ENCODE measurements at regions not wholly inside any gene's neighbourhood (a gene's known extent, or its start where the extent isn't known, plus 50 kb on each side); places are given as distances from the start of the nearest gene placed in this dataset.

DNA sequence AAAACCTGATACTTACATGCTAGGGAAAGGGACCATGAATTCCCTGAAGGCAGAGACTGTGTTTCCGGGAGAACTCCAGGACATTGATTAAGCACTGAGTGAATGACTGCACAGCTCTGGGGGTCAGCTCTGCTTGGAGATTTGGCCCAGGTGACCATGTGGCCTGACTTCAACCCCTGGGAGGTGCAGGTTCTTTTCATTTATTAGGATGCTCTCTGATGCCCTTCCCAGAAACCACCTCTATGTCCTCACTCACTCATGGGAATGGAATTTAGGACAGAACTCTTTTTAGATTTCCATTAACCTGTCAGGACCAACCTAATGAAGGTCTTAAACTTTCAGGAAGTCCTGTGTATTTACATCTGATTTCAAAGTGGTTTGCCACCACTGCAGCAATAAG is 393.3 kb upstream of the ARGLU1 start:
- no peak for DNase-seq (ENCODE audit: low spot score)
- in situ Hi-C loops (cut with HindIII; ENCODE audit: low sequenced_read_pairs), result no loop called here

DNA sequence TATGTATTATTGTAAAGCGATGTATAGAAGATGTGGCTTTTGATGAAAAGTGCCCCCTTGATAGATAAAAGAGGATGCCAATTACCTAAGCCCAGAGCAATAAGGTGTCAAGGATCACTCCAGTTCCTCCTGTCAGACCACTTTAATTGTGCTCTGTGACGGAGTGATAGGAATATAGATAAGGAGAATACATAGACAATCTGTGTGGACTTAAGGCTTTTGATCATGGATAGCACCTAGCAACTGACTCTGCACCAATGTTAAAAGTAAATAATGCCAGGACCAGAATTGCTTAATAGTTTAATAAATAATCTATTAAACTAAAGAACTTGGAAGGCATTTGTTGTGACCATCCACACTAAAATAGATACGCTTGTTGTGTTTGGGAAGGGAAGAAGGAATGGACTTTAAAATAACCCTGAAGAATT is 390.7 kb upstream of the ARGLU1 start:
- in situ Hi-C loops (cut with HindIII; ENCODE audit: low sequenced_read_pairs), result no loop called here

DNA sequence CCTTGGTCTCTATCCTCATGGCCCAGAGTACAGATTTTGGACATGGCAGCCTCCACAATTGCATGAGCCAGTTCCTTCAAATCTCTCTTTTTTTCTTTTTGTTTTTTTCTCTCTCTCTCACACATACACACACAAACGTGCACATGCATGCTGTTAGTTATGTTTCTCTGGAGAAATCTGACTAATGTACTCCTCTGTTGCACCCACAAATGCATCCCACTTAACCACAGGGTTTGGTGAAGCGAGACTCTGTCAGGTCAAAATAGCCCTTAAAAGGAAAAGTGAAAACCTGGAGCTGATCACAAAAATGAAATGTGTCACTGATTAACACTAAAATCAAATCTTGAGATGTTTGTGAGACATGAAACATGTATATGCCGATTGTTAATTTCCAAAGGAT is 374.6 kb upstream of the ARGLU1 start:
- in situ Hi-C loops (cut with HindIII; ENCODE audit: low sequenced_read_pairs), result no loop called here
- DNase-seq (ENCODE audit: low spot score), result no peak

More for the DNA sequence above, 390.7 kb upstream of the ARGLU1 start:
- DNase-seq (ENCODE audit: low spot score), result no peak

DNA sequence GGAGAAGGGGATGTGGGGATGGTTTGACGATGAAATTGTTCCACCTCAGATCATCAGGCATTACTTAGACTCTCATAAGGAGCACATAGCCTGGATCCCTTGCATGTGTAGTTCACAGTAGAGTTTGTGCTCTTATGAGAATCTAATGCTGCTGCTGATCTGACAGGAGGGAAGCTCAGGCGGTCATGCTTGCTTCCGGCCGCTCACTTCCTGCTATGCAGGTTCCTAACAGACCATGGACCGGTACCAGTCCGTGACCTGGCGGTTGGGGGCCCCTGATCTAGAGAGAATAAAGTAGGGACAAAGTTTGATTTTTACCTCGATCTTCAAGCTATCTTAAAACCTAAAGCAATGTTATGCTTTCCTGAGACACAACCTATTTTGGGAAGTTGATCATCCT is 373.8 kb upstream of the ARGLU1 start:
- in situ Hi-C loops (cut with HindIII; ENCODE audit: low sequenced_read_pairs), result no loop called here
- DNase-seq (ENCODE audit: low spot score), result no peak

DNA sequence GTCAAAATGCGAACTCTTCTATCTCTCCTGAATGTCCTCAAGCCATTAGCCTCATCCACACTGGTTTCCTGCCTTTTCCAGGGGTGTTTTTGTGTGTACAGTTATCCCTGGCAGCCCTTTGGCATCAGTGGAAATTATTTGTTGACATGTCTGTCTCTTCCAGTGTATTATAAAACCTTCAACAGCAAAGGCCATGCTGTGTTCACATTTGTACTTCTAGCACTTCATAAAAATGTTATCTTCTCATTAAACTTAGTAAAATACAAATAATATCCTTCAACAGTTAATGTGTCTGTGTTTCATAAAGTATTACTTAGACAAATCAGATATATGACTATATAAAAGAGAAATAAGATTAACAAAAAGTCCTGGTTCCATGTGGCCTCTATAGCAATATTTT is 359.5 kb upstream of the ARGLU1 start:
- in situ Hi-C loops (cut with HindIII; ENCODE audit: low sequenced_read_pairs), result no loop called here

DNA sequence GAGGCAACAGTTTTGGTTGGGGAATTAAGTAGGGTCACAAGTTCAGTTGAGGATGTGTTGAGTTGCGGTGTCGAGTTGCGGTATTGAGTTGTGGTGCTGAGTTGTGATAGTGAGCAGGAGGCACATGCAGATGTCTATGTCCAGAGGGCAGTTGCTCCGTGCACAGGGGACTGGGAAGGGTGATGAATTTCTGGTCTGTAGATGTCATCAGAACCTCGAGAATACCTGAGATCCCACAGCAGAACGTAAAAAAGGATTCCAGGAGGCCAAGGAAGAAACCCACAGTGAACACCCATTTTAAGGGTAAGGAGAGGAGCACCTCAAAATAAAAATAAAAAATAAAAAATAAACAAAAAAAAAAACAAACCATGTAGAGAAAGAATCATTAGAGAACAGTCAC is 354.4 kb upstream of the ARGLU1 start:
- DNase-seq (ENCODE audit: low spot score), result no peak
- in situ Hi-C loops (cut with HindIII; ENCODE audit: low sequenced_read_pairs), result no loop called here

More for the DNA sequence above, 359.5 kb upstream of the ARGLU1 start:
- no peak for DNase-seq (ENCODE audit: low spot score)

DNA sequence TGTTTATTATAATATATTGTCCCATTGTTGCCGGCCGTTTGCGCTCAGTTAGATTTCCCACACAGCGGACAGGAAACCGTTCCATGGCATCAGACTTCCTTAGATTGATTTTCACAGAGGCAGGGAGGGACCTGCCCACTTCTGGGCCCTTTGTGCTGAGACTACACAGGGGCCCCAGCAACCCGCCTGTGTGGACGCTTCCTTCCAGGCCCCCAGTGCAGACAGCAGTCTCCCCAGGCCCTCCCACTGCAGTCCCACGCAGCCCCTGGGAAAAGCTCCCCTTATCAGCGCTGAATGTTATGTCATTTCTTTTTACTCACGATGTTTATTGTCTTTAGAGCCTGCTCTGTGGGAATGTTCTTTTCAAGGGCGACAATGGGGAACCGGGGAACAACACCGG is 351.7 kb upstream of the ARGLU1 start:
- in situ Hi-C loops (cut with HindIII; ENCODE audit: low sequenced_read_pairs), result no loop called here
- no peak for DNase-seq (ENCODE audit: low spot score)

DNA sequence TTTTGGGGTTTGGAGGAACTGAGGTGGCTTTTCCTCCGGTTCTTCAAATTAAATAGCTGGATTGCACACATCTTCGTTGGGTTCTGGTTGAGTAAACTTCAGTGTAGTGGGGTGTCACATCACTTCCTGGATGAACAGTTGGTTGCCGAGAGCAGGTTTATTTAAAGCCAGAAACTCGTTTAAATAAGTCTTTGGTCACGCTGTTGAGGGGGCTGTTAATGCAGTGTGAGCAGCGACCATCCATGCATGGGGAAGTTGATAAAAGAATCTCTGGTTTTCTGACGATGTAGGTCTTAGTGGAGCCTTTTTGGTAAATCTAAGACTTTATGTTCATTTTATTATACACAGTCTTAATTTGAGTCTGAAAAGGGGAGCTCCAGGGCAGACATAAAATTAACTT is 351.2 kb upstream of the ARGLU1 start:
- DNase-seq (ENCODE audit: low spot score), result no peak
- in situ Hi-C loops (cut with HindIII; ENCODE audit: low sequenced_read_pairs), result no loop called here

DNA sequence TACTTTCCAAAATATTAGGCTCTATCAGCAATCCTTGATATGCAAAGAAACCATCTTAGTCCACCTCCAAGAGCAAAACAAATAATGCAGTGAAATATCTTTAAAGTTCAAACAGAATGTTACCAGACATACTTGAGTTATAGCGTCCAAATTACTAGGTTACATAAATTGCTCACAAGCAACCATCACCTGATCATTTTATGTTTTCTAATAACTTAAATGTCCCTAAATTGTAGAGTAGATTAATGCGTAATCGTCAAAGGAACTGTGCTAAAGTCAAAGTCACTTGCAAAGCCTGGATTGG is 350.6 kb upstream of the ARGLU1 start:
- in situ Hi-C loops (cut with HindIII; ENCODE audit: low sequenced_read_pairs), result no loop called here
- no peak for DNase-seq (ENCODE audit: low spot score)

DNA sequence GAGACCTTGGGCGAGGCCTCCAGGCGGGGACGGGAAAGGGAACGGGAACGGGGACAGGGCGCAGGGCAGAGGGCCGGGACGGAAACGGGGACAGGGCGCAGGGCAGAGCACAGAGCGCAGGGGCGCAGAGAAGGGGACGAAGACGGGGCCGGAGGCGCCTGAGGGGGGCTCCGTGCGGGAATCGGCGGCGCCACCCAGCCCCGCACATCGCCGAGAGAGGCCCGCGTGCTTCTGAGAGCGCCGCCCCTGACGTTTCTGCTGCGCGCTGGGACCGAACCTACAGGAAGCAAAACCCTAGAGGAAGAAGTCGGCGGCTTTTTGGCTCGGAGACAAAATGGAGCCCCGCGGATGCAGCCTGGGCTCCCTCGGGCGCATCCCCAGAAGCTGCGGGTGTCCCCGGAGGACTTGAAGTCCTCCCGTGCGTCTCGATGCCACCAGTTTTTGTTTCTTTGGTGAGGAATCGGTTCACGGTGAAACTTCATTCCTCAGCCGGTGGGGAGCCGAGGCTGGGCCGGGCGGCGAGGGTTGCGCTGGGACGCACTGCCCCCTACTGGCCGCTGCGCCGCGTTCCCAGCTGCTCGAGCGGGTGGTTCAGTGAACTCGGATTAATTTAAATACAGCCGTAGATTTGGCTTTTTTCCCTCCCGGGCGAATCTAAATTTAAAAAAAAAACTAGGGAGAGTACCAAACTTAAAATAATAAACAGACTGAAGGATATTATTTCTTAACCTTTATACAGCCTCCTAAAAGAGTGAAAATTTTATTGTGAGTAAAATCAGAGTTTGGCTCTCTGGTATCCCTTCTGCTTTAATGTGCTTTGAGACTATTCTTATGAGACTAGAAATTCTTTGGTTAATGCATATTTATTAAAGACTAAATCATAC is 350.0 kb upstream of the ARGLU1 start:
- peak; percentile 45 for DNase-seq (ENCODE audit: low spot score)
- in situ Hi-C loops (cut with HindIII; ENCODE audit: low sequenced_read_pairs), result no loop called here

DNA sequence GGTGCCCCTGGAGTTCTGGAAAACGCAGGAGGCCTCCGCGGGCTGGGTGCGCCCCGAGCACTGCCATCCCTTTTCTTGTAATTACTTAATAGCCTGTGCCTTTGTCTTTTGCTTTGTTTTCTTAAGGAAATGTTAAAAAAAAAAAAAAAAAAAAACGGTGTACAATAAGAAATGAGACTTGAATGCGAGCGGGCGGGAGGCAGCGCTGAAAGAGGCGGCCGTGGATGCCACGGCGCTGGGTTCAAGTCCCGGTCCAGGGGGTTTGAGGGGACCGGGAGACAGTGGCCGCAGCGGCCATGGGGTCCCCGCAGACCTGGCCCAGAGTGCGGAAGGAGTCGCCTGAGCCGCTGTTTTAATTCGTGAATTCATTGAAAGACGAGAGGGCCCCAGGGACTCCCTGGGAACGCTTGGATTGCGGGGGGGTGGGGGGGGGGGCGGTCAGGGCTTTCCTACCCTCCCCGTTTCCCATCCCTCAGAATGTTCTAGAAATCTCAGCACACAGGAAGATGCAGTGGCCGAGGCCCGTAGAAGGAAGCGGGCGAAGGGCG is 349.2 kb upstream of the ARGLU1 start:
- in situ Hi-C loops (cut with HindIII; ENCODE audit: low sequenced_read_pairs), result no loop called here
- no peak for DNase-seq (ENCODE audit: low spot score)

DNA sequence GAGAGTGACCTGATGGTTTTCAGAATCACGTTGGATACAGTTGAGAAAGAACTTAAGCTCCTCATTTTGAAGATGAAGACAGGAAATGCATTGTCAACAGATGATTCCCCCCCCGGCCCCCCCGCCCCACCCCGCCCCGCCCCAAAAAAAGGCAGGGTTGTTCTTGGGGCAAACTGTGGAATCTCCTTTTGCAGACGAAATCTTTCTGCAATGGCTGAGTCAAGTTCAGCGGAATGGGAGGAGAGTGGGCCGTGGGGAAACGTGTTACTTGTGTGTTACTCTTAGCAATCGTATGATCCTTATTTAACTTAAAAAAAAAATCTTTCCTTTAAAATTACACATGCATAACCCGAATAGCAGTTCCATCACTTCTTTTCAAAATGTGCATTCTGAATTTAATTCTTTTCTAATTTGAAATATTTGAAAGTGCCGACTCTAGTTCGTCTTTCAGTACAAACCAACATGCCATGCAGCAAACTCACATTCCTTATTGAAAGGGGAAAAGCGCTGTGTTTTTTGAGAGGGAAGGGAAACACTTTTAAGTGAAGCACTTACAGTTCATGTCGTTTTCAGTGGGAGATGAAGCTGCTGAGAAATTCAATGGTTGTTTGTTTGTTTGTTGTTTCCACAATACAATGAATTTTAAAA is 348.5 kb upstream of the ARGLU1 start:
- DNase-seq (ENCODE audit: low spot score), result no peak
- in situ Hi-C loops (cut with HindIII; ENCODE audit: low sequenced_read_pairs), result no loop called here

DNA sequence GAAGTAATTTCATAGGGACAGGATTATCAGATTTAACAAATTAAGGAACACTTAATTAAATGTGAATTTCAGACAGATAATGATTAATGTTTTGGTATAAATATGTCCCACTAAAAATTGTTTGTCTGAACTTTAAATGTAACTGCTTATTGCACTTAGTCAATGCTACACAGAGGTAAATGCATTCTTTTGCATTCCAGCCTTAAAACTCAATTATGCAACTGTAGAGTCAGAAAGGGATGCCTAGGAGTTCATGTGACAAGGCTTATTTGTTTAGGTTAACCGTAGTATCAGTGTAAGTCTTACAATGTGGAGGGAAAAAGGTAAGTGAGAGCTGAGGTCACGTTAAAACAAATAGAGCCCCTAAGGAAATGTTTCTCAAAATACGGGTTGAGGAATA is 347.2 kb upstream of the ARGLU1 start:
- in situ Hi-C loops (cut with HindIII; ENCODE audit: low sequenced_read_pairs), result no loop called here
- no peak for DNase-seq (ENCODE audit: low spot score)

DNA sequence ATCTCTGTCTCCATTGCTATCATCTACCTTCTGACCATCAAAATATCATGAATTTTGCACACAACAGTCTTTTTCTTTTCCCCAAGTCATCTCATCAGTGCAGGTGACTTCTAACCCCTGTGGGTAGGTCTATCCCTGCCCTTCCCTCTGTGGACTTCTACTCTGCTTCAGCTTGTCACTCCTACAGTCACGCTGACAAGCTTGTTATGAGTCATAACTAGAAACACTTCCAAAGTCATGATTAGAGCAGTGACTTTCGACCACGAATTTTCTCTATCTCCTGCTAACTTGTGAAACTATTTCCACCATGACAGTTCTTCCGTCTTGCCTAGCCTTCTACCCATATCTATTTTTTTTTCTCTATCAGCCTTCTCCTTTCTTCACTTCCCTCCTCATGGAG is 343.7 kb upstream of the ARGLU1 start:
- in situ Hi-C loops (cut with HindIII; ENCODE audit: low sequenced_read_pairs), result no loop called here
- no peak for DNase-seq (ENCODE audit: low spot score)

DNA sequence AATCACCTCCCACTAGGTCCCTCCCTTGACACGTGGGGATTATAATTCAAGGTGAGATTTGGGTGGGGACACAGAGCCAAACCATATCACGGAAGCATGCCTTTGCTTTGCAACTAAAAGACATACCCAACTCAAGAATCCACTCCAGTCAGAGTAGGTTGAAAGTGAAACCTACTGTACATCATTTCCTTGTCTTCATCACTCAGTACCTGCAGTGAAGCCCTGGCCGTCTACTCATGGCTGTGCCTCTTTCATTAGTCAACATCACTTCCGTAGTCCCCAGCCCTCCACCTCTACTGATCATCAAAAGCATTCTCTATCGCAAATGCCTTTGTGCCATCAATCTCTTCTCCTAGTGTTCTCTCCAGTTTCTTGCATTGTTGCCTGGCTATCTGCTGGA is 343.1 kb upstream of the ARGLU1 start:
- in situ Hi-C loops (cut with HindIII; ENCODE audit: low sequenced_read_pairs), result no loop called here
- DNase-seq (ENCODE audit: low spot score), result no peak

DNA sequence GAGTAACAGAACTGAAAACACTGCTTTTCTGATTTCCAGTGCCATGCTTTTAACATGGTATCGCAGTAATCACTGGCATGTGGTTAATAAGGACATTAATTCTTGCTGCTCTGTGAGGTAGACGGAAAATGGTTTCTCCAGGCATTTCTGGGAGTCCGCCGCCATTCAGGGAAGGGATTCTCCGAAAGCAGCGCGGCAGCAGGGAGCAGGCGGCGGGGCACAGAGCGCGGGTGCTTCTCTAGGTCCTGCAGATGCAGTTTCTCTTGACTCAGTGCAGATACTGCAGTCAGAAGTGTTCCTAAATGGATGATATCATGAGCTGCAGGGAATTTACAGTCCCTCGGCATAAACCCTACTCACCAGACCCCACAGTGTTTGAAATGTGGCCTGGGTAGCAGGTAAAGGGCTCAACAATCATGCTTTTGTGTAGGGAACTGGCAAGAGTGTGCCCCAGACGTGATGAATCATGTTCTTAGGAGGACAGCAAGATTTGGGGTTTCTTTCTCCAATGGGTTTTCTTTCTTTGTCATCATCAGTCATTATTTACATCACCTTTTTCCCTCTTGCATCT is 338.6 kb upstream of the ARGLU1 start:
- in situ Hi-C loops (cut with HindIII; ENCODE audit: low sequenced_read_pairs), result no loop called here
- no peak for DNase-seq (ENCODE audit: low spot score)

DNA sequence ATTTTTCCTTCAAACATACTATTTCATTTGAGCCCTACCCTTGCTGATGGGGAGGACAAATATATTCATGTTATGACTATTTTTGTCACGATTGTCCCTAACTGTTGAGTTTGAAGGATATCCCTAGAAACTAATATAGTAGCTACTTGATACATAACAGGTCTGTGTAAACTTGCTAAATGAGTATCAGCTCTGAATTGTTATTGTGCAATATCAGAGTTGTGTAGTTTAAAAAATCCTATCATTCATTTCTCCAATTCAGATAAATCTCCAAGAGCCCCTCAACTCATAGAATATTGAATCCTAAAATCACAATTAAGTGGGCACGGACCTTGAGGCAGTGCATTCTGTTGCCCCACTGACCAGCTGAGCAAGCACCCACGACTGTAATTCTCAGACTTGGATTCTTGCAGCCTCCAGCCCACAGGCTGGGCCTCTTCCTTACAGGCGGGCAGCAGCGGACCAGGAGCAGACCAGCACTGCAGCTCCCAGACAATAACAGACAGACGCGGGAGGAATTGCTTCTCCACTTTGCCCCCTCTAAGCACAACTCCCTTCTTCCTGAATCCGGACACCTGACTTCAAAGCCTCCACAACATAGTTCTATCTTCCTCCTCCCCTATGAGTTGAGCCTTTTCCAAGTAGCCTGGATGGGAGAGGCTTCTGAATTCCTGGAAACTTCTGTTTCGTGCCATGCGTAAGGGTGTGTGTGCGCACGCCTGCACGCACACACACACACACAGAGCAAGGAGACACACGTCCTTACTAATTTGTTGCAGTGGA is 337.6 kb upstream of the ARGLU1 start:
- DNase-seq (ENCODE audit: low spot score), result no peak
- in situ Hi-C loops (cut with HindIII; ENCODE audit: low sequenced_read_pairs), result no loop called here

DNA sequence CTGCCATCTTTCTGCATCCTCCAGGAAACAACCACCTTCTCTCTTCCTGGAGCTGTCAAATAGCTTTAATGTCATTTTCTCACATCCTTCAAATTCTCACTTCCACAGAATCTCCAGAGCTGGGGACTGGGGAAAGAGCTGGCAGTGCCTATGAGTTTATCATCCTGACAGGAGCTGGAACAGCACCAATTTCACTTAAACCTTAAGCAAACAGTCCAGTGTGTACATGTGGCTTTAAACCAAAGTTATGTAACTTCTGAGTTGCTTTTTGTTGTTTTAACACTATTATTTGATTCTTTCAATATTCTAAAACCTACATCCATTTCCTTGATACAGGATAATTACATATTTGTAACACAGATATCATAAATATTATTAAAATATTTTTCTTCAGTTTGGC is 331.5 kb upstream of the ARGLU1 start:
- DNase-seq (ENCODE audit: low spot score), result no peak
- in situ Hi-C loops (cut with HindIII; ENCODE audit: low sequenced_read_pairs), result no loop called here

DNA sequence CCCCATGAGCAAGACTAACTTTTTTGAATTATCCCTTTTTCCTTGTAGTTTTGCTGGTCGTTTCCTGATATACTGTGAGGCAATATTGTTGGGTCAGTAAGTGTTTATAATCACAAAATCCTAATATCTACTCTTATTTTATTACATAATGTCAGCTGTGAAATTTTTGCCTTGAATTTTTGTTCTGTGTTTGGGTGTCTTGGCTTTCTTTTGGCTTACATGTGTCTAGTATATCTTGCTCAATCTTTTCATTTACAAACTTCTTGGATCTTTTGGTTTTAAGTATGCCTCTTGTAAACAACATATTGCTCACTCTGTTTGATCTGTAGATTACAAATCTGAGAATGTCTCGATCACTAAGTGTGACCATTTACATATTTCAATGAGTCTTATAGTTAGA is 330.3 kb upstream of the ARGLU1 start:
- in situ Hi-C loops (cut with HindIII; ENCODE audit: low sequenced_read_pairs), result no loop called here
- no peak for DNase-seq (ENCODE audit: low spot score)

DNA sequence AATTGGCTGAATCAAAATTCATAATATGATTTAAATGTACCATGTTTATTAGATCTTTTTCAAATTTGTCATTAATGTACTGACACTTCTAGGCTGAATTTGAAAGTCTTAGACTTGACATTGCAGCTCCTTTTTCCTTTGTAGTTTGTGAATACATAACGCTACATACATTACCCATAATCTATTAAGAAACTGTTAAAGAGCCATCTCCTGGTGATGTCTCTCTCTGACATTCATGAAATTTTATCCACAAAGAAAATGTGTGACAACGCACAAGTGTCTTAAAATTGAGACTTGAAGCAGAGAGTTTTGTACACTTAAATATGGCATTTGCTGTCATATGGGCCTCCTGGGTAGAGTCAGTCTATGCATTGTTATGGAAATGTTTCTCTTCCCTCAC is 320.2 kb upstream of the ARGLU1 start:
- in situ Hi-C loops (cut with HindIII; ENCODE audit: low sequenced_read_pairs), result no loop called here
- DNase-seq (ENCODE audit: low spot score), result no peak
